HG03108 (cell line): ENCODE measurements at regions not wholly inside any gene's neighbourhood (a gene's known extent, or its start where the extent isn't known, plus 50 kb on each side); places are given as distances from the start of the nearest gene placed in this dataset.

Experiments
- ATAC-seq: cut with Tn5 transposase; IDR thresholded peaks from one replicate; pipeline ENCODE4 v1.9.1; 2021; ENCODE audit warnings: moderate library complexity; ENCODE audit not compliant: unreplicated experiment

GRCh38 chr1:235011599-235012435 lies 116.8 kb downstream of the TOMM20 start:
- ATAC-seq, result peak; percentile 67

DNA sequence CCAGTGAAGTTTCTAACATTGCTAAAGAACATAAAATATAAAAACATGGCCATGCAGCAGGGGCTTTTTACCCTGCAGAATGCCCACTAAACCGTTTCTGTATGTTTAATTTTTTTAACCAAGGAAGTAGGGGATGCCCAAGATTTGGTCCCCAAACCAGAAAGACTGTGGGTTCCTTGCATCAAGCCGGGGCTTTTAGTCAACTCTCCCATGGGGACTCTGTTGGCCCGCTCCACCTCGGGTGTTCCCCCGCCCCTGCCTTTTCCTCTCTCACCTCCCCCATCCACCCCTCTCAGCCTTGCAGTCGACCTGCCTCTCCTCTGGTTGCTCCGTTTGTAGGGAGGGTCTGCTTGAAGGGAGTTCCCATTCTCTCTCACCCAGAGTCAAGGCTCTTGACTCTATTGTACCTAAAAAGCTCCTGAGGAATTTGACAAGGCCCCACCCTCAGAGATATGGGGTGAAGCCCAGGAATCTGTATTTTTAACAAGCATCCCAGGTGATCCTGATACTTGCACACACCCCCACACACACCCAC lies 117.5 kb downstream of the TOMM20 start:
- ATAC-seq, result no peak

GRCh38 chr1:235009561-235010306 lies 118.9 kb downstream of the TOMM20 start:
- ATAC-seq, result no peak

GRCh38 chr1:235009074-235009473 lies 119.6 kb downstream of the TOMM20 start:
- ATAC-seq, result no peak

- ATAC-seq, result no peak
These were observed 120.4 kb downstream of the TOMM20 start for GRCh38 chr1:235008239-235008638.

DNA sequence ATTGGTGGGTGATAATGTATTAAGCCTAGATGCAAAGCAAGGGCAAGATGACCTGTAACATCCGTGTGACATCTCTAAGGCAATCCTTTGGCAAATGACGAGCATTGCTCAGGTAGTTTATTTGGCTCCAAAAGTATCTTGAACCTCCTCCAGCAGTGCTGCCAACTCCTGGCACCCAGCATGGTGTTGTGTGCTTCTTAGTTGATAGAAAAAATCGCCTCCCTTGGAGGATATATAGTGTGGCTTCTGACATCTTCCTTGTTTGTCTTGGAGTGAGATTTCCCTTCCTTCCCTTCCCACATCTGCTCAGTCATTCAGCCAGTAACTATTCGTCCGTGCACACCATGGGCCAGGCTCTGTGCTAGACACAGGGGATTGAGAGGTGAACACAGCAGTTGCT lies 121.8 kb downstream of the TOMM20 start:
- no peak for ATAC-seq

DNA sequence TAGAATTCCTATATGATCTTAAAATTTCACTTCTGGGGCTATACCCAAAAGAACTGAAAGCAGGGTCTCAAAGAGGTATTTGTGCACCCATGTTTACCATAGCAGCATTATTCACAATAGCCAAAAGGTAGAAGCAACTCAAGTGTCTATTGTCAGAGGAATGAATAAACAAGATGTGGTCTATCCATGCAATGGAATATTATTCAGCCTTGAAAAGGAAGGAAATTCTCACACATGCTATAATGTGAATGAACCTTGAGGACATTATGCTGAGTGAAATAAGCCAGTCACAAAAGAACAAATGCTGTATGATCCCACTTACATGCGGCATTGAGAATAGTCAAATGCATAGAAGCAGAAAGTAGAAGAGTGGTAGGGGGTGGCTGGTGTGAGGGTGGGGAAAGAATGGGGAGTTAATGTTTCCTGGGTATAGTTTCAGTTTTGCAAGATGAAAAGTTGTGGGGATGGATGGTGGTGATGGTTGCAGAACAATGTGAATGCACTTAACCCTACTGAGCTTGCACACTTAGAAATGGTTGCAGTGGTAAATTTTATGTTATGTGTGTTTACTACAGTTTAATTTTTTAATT lies 122.4 kb downstream of the TOMM20 start:
- no peak for ATAC-seq

GRCh38 chr1:235004840-235005391 lies 123.7 kb downstream of the TOMM20 start:
- ATAC-seq, result no peak

DNA sequence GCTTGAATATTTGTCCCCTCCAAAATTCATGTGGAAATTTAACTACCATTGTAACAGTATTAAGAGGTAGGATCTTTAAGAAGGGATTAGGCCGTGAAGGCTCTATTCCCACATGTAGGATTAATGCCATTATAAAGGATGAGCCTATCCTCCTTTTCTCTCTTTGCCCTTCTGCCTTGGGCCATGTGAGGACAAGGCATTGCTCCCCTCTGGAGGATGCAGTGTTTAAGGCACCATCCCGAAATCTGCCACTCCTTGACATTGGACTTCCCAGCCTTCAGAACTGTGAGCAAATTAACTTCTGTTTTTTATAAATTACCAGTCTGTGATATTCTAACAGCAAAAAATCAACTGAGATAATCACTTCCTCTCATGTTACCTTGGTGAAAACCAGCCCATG lies 124.4 kb downstream of the TOMM20 start:
- no peak for ATAC-seq

DNA sequence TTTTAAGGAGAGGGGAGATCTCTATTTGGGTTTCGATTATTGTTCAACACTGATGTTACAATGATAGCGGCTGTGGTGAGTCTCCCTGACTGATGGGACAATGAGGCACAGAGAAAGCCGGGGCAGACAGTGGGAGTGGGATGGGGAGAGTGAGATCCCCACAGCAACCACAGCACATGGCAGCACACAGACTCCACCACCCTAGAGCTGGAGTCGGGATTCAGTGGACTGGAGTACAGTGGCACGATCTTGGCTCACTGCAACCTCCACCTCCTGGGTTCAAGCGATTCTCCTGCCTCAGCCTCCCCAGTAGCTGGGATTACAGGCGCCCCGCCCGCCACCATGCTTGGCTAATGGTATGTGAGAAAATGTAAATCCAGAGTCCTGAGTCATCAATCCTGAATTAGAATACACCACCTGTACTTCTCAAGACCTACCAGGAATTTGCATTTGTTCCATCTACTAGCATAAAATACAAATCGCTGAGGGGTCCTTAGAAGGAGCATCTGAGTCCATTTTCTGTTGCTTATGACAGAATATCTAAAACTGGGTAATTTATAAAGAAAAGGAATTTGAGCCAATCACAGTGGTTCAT lies 125.8 kb downstream of the TOMM20 start:
- ATAC-seq, result no peak

DNA sequence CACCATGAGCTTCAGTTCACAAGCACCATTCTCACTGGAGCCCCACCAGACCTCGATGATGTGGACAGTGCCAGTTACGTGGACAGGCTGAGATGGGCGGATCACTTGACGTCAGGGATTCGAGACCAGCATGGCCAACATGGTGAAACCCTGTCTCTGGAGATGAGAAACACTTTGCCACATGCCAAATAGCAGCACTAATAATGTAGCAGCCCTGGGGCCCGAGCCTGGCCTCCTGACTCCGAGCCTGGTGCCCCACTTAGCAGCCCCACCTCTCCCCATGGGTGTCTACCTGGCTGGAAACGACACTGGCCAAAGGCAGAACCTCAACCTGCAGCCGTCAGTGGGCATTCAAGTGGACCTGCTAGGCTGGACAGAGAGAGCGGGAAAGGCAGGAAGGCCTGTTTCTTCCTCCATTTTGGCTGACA lies 129.1 kb downstream of the TOMM20 start:
- ATAC-seq, result no peak

- no peak for ATAC-seq
These were observed 130.5 kb downstream of the TOMM20 start for GRCh38 chr1:234997896-234998741.

- ATAC-seq, result no peak
These were observed 131.3 kb downstream of the TOMM20 start for GRCh38 chr1:234997201-234997895.

- no peak for ATAC-seq
These were observed 132.3 kb downstream of the TOMM20 start for GRCh38 chr1:234996245-234996757.

DNA sequence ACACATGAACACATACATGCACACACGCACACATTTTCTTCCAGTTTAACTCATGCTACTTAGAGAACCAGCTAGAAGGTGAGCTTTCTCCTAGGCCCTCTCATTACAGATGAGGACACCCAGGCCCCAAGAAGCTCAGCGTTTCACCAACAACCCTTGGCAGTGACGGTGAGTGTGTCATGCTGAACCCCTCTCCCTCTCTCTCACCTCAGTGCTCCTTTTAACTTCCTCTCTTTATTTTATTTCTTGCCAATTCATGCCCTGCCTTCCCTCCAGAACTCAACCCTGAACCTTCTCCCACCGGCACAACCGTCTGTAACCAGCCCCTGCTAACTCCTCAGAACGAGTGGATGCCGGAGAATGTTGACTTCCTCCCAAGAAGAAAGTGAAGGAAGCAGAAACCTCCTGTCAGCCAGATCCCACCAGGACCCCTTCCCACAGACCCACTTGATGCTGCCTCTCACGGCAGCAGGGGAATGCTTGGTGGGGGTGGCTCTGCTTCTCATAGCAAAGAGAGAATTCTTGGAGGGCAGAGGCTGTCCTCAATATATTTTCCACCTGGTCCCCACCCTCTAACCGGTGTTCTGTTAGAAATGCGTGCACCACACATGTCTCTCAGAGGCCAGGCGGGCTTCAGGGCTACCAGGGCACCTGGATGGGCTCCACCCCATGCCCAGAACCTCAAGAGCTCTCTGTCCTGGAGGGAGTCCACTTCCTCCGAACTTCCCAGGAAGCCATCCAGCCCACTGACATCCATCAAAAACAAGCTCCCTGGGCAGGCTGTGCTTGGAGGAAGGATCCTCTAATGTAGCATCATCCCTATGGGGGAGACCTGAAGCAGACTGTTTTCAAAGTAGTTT lies 134.0 kb downstream of the TOMM20 start:
- ATAC-seq, result no peak

DNA sequence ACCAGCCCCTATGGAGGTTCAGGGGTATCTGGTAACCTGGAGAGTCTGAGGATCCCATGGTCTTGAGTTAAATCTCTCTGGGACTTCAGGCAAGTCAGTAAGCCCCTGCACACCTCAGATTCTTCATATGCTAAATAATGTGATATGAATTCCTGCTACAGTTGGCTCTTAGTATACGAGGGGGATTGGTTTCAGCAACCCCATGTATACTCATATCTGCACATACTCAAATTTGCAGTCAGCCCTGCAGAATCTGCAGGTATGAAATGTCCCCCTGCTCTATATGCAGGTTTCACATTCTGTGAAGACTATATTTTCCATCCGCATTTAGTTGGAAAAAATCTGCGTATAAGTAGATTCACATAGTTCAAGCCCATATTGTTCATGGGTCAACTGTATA lies 136.6 kb downstream of the TOMM20 start:
- no peak for ATAC-seq

DNA sequence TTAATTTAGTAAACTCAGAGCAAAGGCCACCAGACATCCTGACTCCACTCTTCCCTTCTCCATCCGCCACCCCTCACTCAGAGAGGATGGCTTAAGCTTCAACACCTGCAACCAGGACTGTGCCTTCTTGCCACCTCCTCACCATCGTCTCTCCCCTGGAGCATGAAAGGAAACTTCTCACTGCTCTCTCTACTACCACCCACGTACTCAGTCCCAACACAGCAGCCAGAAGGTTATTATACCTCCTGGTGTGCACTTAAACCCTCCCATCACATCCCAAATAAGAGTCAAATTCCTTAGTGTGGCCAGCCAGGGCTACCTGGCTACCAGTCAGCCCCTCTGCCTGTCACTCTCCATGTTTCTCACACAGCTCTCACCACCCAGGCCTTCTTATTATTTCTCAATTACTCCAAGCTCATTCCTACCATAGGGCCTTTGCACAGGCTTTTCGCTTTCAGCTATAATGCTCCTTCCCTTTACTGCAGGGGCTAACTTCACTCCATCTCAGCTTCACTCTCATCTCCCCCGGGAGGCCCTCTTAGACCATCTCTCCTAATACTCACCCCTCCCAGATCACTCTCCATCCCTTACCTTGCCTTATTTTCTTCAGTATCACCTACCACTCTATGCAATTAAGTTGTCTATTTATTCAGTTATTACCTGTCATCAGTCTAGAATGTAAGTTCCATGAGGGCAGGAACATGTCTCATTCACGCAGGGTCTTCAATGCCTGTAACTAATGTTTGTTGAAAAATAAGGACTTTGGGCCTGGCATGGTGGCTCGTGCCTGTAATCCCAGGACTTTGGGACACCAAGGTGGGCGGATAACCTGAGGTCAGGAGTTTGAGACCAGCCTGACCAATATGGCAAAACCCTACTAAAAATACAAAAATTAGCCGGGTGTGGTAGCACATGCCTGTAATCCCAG lies 137.5 kb downstream of the TOMM20 start:
- no peak for ATAC-seq
